Ramos (cell line): ENCODE measurements at regions not wholly inside any gene's neighbourhood (a gene's known extent, or its start where the extent isn't known, plus 50 kb on each side); places are given as distances from the start of the nearest gene placed in this dataset.

ENCODE experiments used
- in situ Hi-C: fragments of 300-500 bp; cut with MboI; formaldehyde crosslinking; loops from one replicate; pipeline ENCODE4 v1.14.3; 2022; ENCODE audit warnings: low sequenced_read_pairs; ENCODE audit not compliant: unreplicated experiment

DNA sequence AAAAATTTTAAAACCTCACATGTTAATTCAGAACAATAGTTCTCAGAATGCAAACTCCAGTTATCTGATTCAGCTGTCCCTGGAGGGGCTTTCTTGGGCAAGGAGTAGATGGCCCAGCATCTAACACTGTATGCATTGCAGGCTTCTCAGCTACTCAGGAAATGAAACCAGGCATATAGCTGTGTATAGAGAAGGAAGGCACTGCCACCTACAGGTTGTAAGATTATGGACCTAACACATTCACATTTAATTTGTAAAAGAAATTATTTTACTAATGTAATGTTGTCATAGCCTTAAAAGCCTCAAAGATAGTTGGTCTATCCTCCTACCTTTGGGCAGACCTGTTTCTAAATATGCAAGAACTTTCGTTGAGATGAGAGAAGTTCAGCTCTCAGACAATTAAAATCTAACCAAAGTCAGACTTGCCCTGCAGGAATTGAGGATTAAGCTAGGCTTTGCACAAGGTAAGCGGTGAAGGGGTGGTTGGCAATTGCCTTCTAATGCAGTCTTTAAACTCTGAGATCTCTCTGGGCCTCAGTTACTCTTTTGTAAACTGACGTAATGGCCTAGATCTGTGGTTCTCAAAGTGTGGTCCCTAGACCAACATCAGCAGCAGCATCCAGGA is 132.8 kb upstream of the SLC24A5 start:
- in situ Hi-C loops, result loop anchor here (25.0 kb wide), 1 partner anchor 801 kb away; no protein-coding TSS in a partner anchor

DNA sequence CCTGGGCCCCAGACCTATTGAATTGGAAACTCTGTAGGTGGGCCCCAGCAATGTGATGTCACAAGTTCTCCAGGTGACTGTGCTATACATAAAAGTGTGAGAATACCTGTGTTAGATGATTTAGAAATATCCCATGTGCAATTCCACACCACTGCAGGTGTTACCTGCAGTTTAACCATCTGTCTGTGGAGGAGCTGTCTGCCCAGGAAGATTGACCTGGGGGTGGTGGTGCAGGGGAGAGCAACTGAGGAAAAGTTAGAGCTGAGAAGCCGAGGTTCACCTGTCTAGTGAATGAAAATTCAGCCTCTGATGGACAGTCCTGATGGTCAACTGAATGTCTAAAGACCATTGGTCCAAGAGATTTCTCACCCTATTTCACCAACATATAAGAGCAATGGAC is 132.2 kb upstream of the SLC24A5 start:
- in situ Hi-C loops, result loop anchor here (25.0 kb wide), 1 partner anchor 801 kb away; no protein-coding TSS in a partner anchor

DNA sequence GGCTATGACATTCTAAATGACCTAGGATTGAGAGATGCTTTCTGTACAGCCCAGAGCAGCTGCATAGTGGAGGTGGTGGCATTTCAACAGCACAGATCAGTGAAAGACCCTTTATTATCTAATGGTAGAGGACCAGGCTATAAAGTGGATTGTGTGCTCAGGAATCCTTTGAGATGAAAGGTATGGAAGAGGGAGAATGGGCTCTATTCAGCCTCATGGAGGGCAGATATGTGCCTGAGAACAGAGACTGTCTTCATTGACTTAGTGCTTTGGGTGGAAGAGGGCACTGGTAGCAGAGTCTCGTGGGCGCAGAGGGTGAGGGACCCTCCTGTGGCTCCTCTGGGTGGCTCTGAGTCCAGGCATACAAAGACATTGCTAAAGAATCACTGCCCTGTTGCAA is 130.0 kb upstream of the SLC24A5 start:
- in situ Hi-C loops, result loop anchor here (25.0 kb wide), 1 partner anchor 804 kb away; no protein-coding TSS in a partner anchor

DNA sequence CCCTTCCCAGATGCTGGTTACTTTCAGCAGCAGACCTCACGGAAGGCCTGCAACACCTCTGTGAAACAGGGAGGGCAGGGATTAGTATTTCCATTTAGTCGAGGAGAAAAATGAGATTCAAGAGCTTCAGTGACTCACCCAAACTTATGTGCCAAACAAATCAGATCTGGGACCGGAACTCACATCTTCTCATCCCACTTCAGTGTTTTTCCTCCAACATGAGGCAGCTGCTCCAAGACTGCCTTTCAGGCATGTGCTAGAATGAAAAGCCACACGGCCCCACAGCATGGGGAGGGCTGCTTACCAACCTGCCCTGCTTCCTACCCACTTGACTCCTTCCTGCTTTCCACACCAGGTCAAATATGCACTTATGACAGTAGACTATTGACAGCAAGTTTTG is 129.4 kb upstream of the SLC24A5 start:
- in situ Hi-C loops, result loop anchor here (25.0 kb wide), 1 partner anchor 804 kb away; no protein-coding TSS in a partner anchor

DNA sequence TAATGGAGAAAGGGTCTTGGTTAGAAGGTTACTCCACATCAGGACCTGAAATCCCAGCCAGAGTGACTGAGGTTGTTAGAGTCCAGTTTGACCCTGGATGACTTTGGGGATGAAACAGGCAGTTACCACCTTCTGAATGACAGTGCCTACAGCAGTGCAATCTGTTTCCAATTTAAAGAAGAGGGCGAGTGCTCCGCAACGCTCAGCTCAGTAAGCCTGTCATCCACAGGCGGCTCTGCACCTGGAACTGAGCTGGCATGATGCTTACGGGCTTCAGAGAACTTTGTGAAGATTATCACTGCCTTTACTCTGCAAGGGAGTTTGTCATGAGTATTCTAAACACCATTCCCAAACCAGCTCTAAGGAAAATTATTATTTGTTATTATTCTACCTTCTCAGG is 127.7 kb upstream of the SLC24A5 start:
- in situ Hi-C loops, result loop anchor here (25.0 kb wide), 1 partner anchor 806 kb away; no protein-coding TSS in a partner anchor

DNA sequence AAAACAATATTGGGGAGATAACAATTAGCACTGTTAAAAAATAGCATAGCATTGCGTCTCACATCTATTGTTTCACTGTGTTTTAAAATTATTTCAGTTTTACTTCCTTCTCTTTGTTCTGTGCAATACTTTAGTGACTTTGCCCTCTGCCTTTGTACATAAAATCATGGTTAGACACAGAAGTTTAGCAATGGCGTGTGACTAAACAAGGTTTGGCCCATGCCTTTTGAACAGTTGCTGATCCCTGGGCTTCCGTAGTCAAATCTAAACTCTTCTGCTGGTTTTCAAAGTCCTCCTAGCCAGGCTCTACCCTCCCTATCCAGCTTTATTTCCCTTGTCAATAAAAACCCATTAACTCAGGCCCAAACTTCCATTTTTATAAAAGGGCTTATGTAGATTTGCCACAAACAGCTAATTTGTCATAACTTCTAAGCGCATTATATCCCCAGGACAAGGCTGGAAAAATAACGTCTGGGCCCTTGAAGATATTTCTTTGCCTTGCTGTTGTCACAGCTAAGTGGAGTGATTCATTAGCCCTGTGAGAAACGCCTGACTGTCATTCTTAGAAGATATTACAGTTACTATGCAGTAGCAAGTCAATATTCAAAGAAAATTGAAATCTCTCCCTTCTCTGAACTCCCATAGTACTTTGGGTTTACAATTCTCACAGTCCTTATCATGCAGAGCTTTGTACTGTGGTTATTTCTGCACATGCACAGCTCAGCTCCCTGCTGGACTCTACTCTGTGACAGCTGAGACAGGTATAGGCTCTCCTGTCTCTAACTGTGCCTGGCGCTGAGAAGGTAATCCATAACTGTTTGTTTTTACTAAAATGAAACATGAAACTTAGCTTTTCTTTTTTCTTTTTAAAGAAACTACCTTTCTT is 123.4 kb upstream of the SLC24A5 start:
- in situ Hi-C loops, result loop anchor here (25.0 kb wide), 1 partner anchor 810 kb away; no protein-coding TSS in a partner anchor

DNA sequence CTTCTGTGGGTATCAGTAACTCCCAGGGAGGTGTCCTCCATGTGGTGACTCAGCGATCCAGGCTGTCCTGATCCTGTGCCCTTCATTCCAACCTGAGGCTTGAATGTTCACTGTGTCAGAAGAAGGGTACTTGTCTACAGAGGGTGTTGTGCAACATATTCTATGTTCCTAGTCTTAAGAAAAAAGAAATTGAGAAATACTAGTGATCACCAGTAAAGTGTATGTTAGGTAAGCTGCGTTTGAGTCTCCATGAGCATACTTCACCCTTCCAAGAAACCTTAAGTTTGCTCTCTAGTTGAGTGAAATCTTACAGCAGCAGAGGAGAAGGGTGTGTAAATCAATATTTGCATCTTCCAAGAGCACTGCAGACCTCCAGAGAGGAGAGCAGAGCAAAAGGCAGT is 122.2 kb upstream of the SLC24A5 start:
- in situ Hi-C loops, result loop anchor here (25.0 kb wide), 1 partner anchor 811 kb away; no protein-coding TSS in a partner anchor

DNA sequence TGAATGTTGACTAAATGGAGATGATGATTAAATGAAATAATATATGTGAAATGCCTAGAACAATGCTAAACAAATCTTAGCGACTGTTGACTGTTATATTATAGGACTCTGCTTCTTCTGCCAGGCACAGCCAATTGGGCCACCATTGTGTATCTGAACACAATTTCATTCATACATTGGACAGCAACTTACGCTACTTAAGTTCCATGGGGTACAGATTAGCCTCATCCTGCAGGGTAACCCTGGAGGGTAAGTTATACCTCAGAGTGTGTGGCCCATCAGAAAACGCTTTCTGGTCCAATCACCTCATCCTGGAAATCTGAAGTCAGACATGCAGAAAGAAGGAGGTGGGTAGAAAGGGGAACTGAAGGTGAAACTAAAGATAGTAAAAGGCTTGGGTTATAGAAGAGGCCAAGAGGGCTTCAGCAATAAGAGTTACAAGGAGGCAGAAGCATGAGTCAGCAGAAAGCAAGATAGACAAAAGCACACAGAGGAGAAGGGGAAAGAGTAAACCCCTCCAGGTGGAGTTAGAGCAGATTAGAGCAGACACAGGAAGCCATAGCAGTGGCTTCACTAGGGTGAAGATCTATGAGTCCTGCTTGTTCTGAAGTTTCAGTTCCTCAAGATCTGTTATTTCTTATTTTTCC is 119.3 kb upstream of the SLC24A5 start:
- in situ Hi-C loops, result no loop called here

DNA sequence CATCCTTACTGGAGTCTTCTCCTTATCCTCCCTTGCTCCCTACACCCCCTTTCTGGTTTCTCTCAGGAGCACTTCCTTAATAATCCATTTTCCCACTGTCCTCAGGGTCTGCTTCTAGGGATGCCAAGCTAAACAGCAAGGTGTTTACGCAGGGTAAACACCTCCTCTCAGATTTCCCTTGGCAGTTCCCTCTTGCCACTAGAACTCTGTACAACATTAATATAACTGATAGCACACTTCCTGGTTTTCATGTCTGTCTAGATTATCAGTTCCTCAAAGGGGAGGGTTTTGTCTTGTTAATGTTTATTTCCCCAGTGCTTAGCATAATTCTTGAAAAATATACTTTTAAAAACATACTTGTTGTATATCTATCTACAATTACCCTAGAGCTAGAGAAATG is 118.0 kb upstream of the SLC24A5 start:
- in situ Hi-C loops, result no loop called here

DNA sequence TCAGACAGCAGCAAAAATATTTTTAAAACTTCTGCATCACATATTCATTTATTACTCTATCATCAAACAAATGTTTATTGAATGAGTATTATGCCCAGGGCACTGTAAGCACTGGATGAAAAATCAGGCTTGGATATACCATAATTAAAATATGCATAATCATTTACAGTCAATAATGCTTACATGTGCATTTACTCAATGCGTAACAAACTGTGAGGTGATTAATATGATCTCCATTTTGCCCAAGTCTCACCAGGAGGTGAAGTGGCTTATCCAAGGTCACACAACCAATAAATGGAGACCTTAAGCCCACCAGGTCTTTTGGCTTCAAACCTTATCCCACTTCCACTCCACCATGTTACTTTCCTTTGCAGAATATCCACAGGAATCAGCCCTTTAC is 117.3 kb upstream of the SLC24A5 start:
- in situ Hi-C loops, result no loop called here

DNA sequence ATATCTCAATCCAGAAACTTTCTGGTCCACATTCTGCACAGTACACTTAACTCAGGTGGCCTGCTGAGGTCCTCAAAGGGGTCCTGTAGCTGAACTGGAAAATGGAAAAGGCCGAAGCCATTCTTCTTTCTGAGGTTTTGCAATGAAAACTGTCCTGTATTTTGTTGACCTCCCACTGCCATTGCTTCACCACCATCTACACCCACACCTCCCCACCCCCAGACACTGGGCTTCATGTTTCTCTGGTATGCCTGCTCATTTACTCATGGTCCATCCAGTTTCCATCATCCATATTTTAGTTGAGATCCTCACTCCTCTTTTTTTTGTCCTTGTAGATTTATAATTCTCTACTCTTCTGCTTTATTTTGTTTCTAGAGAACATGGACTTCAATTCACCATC is 115.7 kb upstream of the SLC24A5 start:
- in situ Hi-C loops, result no loop called here

DNA sequence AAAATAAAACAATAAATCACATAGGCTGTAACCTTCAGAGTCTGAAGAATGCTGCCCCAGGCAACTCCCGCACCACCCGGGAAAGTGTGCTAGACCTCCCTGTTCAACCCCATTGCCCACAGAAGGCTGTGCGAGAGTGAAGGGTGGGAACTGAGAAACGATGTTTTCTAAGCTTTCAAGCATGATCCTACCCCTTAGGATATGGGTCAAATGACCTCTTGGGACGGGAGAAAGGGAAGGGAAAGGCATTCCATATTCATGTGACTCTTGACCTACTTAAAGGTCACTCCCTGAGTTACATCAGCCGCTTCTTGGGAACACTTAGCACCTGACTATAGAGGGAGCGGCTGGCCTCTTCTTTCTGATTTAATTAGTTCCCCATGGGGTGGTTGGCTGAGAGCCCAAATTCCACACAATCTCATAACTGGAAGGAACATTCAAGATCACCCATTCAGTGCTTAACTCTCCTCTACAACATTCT is 114.7 kb upstream of the SLC24A5 start:
- in situ Hi-C loops, result no loop called here

DNA sequence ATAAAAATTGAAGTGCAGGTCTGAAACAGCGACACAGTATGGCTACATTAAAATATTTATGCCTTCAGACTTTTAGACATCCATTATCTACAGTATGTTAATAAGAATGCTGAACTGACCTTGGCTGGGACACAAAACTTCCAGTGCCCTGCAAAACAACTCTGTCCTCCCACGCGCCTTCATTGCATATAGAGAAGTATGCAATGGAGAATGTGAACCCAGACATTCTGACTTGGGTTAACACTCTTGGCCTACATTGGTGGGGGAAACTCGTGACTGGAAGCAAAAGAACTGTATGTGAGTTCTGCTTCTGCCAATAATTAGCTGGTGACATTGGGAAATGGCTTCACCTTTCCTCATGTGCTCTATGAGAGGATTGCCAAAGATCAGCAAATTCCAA is 110.5 kb upstream of the SLC24A5 start:
- in situ Hi-C loops, result no loop called here

DNA sequence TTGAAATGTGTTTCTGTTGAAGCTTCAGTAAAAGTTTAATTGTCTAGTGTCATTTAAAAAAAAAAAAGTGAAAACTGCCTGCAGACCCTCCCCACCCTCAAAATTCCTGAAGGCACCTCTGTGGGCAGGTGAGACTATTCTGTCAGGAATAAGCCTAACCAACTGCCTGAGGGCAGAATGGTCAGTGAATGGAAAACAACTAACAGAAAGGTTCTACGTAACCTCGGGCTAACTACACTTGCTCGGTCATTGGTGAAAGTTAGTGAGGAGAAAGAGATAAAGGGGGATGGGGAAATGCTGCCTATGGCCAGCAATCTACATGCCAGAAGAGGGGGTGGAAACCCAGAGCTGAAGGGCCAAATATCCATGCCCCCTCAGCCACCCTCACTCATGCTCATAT is 108.6 kb upstream of the SLC24A5 start:
- in situ Hi-C loops, result no loop called here

DNA sequence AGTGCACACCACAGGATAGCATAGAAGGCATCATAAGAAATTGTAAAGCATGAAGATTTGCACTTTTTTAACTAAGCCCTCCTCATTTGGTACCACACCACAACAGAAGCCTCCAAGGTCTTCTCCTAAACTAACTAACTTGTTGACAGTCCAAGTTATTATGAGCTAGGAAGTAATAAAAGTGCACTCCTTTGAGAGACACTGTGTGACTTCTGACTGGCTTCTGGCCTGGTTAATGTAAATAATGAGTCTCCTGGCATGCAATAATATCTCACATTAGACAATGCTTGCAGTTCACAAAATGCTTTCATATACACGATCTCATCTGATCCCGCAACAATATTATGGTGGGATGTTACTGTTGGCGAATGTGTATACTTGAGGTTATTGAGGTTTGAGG is 103.9 kb upstream of the SLC24A5 start:
- in situ Hi-C loops, result no loop called here

DNA sequence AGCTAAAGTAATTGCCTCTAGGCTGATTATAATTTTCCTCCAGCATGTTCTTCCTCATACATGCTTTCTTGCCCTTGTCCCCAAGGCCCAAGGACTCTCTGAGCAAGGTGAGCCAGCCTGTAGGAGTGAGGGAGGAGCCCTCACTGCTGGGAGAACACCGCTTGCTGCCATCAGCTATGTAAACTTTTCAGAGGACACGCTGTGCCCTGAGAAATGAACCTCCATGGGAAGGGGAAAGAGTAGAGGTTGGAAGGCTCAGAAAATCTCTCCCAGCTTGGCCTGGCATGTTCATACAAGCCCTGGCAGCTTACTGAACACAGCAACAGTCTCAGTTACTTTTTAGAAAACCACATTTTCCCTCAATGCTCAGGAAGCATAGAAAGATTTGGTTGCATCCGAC is 103.0 kb upstream of the SLC24A5 start:
- in situ Hi-C loops, result no loop called here

DNA sequence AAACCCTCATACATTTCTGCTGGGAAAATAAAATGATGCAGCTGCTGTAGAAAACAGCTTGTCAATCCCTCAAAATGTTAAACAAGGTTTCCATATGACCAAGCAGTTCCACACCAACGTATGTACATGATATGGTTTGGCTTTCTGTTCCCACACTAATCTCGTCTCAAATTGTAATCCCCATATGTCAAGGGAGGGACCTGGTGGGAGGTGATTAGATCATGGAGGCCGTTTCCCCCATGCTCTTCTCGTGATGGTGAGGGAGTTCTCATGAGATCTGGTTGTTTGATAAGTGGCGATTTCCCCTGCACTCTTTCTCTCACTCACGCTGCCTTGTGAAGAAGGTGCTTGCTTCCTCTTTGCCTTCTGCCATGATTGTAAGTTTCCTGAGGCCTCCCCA is 100.6 kb upstream of the SLC24A5 start:
- in situ Hi-C loops, result no loop called here

DNA sequence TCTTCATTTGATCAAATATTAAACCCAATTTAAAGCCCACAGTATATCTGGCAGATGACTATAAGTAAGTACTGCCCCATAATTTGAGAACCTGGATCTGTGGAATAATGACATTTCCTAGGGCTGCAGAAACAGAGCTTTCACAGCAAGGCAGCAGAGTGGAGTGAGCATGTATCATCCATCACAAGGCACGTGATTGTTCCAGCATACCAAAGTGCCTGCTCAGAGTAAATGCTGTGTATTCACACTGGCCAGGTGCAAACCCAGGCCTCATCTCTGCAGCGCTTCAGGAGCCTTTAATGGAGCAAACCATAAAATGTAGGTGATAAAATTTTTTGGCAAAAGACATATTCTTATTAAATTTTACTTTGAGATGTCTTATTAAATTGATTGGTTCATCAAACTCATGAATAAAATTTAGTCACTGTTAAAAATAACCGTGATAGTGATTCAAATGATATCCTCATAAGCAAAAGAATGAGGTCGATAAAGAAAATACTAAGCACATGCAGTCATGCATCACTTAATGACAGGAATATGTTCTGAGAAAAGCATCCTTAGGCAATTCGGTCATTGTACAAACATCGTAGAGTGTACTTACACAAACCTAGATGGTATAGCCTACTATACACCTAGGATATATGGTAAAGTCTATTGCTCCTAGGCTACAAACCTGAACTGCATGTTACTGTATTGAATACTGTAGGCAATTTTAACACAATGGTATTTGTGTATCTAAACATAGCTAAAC is 99.3 kb upstream of the SLC24A5 start:
- in situ Hi-C loops, result no loop called here

DNA sequence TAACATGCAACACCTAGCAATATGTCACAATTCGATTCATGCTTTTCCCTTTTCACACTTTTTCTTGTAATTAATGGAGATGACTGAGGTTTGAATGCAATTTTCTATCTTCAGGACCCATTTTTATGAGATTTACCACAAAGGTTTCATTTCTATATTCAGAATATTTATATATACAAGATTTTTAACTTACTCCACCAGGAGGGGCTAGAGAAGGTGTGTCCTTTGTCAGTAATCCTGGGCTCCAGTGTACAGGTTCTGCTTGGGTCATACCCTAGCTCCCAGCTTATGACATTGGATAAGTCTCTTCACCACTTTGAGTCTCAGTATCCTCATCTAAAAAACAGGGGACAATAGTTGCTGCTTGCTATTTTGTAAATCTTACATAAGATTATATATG is 95.7 kb upstream of the SLC24A5 start:
- in situ Hi-C loops, result no loop called here

DNA sequence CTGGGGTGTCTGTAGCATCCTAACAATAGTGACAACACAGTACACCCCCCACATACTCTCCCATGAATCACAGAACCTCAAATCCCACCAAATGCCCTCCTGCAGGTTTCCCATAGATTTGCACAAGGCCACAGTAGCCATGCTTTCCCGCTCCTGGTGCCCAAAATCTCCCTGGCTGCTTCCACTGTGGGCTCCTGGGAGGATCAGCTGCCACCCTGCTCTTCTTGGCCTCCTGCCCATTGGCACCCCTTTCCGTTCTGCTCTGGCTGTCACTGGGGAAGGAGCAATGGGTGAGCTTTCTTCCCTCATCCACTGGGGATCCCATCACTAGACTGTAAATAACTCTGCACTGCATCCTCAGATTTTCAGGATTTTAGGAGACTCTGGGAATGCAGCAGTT is 92.1 kb upstream of the SLC24A5 start:
- in situ Hi-C loops, result no loop called here
